ENCODE measurements at regions not wholly inside any gene's neighbourhood (a gene's known extent, or its start where the extent isn't known, plus 50 kb on each side); places are given as distances from the start of the nearest gene placed in this dataset.
"Not testable (repeated sequence)": the region's sequence is repeated elsewhere in the genome, so short reads cannot be mapped to it uniquely, and the experiment has no call there.

GRCh38 chr14:84485036-84485435 lies 1044.9 kb upstream of the FLRT2 start:
- no peak for DNase-seq (ENCODE audit: low read depth, low spot score)
- no peaks in the 10 kb centered on the region for H3K9me3 ChIP-seq (ENCODE audit: low read depth, low read length)
- H3K9ac ChIP-seq (ENCODE audit: insufficient read length) = no peak overlapping the region
- no peak overlapping the region for H3K4me3 ChIP-seq
- TF ChIP-seq EZH2 (IDR thresholded peaks at IDR 0.05) = no peak
- no peaks in the 10 kb centered on the region for H3K36me3 ChIP-seq (ENCODE audit: insufficient read depth, low read length)
- no peak overlapping the region for H3K27ac ChIP-seq

DNA sequence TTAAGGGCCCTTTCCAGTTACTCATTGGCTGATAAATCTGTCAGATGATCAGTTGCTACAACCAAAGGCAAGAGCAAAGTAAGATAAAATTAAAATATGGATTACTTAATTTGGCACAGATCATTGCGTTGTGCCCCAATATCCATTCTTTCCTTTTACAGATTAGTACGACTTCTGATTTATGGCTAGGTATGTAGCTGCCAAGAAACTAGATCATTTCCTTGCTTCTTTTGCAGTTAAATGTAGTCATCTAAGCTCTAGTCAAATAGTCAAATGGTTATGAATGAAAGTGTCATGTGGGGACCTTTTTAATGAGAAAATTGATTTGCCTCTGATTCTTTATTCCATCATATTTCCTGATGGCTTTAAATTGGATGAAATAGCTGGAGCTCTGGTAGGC lies 1039.9 kb upstream of the FLRT2 start:
- Histone ChIP-seq H3K4me3 (no peak overlapping the region), H3K27ac (no peak overlapping the region), H3K9ac (ENCODE audit: insufficient read length) (no peak overlapping the region), H3K9me3 (ENCODE audit: low read depth, low read length) (no peaks in the 10 kb centered on the region), H3K36me3 (ENCODE audit: insufficient read depth, low read length) (no peaks in the 10 kb centered on the region)
- no peak for TF ChIP-seq POLR2AphosphoS5 (IDR thresholded peaks at IDR 0.05; ENCODE audit: borderline replicate concordance, low read depth, low read length)
- TF ChIP-seq EZH2 (IDR thresholded peaks at IDR 0.05) = no peak
- no peak for TF ChIP-seq FOXP2 (optimal IDR thresholded peaks at IDR 0.05; ENCODE audit: control extremely low read depth, extremely low read length, insufficient read depth)
- no peak for DNase-seq (ENCODE audit: low read depth, low spot score)

DNA sequence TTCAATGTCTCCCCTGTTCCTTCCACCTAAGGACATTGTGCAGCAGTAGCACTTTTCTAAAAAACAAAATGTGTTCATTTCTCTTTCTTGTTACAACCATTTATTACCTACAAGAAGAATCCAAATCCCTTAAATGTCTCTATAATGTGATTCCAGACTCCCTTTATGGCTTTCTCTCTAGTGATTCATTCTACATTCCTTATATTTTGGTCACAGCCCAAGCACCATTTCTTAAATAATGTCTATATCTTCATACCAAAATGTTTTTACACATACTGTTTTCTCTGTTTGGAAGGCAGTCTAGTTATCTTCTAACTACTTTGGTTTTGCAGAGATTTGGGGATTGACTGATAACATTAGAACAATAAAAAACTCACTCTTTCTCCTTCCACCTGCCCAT lies 1037.3 kb upstream of the FLRT2 start:
- H3K4me3 ChIP-seq = no peak overlapping the region
- no peaks in the 10 kb centered on the region for H3K36me3 ChIP-seq (ENCODE audit: insufficient read depth, low read length)
- no peak overlapping the region for H3K27ac ChIP-seq
- no peak overlapping the region for H3K9ac ChIP-seq (ENCODE audit: insufficient read length)
- TF ChIP-seq FOXP2 (optimal IDR thresholded peaks at IDR 0.05; ENCODE audit: control extremely low read depth, extremely low read length, insufficient read depth) = no peak
- no peak for DNase-seq (ENCODE audit: low read depth, low spot score)
- no peaks in the 10 kb centered on the region for H3K9me3 ChIP-seq (ENCODE audit: low read depth, low read length)

DNA sequence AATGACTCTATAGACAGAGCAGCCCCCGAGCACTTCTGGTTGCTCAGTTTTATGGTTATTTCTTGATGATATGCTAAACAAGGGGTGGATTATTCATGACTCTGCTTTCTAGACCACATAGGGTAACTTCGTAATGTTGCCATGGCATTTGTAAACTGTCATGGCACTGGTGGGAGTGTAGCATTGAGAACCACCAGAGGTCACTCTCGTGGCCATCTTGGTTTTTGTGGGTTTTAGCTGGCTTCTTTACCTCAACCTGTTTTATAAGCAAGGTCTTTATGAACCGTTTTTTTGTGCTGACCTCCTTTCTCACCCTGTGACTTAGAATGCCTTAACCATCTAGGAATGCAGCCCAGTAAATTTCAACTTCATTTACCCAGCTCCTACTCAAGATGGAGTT lies 1036.2 kb upstream of the FLRT2 start:
- Histone ChIP-seq H3K36me3 (ENCODE audit: insufficient read depth, low read length) (no peaks in the 10 kb centered on the region), H3K4me3 (no peak overlapping the region), H3K9me3 (ENCODE audit: low read depth, low read length) (no peaks in the 10 kb centered on the region), H3K9ac (ENCODE audit: insufficient read length) (no peak overlapping the region), H3K27ac (no peak overlapping the region)
- TF ChIP-seq POLR2AphosphoS5 (IDR thresholded peaks at IDR 0.05; ENCODE audit: borderline replicate concordance, low read depth, low read length) = no peak
- TF ChIP-seq FOXP2 (optimal IDR thresholded peaks at IDR 0.05; ENCODE audit: control extremely low read depth, extremely low read length, insufficient read depth) = no peak
- TF ChIP-seq EZH2 (IDR thresholded peaks at IDR 0.05) = no peak
- DNase-seq (ENCODE audit: low read depth, low spot score) = no peak

- Histone ChIP-seq H3K4me3 (no peak overlapping the region), H3K27ac (no peak overlapping the region), H3K9ac (ENCODE audit: insufficient read length) (no peak overlapping the region), H3K9me3 (ENCODE audit: low read depth, low read length) (no peaks in the 10 kb centered on the region), H3K36me3 (ENCODE audit: insufficient read depth, low read length) (no peaks in the 10 kb centered on the region)
- no peak for DNase-seq (ENCODE audit: low read depth, low spot score)
- TF ChIP-seq POLR2AphosphoS5 (IDR thresholded peaks at IDR 0.05; ENCODE audit: borderline replicate concordance, low read depth, low read length) (no peak), EZH2 (IDR thresholded peaks at IDR 0.05) (no peak), FOXP2 (optimal IDR thresholded peaks at IDR 0.05; ENCODE audit: control extremely low read depth, extremely low read length, insufficient read depth) (no peak)
These were observed 1033.3 kb upstream of the FLRT2 start for GRCh38 chr14:84496677-84497076.

DNA sequence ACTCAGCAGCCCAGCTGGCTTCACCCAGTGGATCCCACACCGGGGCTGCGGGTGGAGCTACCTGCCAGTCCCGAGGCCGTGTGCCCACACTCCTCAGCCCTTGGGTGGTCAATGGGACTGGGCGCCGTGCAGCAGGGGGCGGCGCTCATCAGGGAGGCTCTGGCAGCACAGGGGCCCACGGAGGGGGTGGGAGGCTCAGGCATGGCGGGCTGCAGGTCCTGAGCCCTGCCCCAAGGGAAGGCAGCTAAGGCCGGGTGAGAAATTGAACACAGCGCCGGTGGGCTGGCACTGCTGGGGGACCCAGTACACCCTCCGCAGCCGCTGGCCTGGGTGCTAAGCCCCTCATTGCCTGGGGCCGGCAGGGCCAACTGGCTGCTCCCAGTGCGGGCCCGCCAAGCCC lies 1017.1 kb upstream of the FLRT2 start:
- not testable (repeated sequence) for DNase-seq (ENCODE audit: low read depth, low spot score); H3K9me3 ChIP-seq (ENCODE audit: low read depth, low read length); H3K27ac ChIP-seq; H3K36me3 ChIP-seq (ENCODE audit: insufficient read depth, low read length); H3K9ac ChIP-seq (ENCODE audit: insufficient read length); H3K4me3 ChIP-seq

DNA sequence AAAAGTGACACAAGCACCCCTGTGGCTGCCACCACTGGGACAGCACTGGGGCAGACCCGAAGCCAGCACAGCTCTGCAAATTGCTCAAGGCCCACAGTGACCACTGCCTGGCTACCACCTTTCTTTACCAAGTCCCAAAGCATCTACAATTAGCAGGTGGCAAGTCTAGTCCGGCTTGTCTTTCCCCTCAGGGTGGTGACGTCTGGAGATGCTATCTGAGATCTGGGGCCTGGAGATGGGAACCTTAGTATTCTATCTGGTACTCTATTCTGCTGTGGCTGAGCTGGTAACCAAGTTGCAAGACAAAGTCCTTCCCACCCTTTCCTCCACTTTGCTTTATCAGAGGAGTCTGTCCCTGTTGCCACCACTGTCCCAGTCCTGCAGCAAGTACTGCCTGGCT lies 1010.1 kb upstream of the FLRT2 start:
- TF ChIP-seq POLR2AphosphoS5 (IDR thresholded peaks at IDR 0.05; ENCODE audit: borderline replicate concordance, low read depth, low read length) (no peak), FOXP2 (optimal IDR thresholded peaks at IDR 0.05; ENCODE audit: control extremely low read depth, extremely low read length, insufficient read depth) (no peak), EZH2 (IDR thresholded peaks at IDR 0.05) (no peak)
- no peak overlapping the region for H3K27ac ChIP-seq
- no peak overlapping the region for H3K4me3 ChIP-seq
- H3K36me3 ChIP-seq (ENCODE audit: insufficient read depth, low read length) = no peaks in the 10 kb centered on the region
- peaks cover 7% of the 10 kb centered on the region; the same call in 1 of the 2 replicates for H3K9me3 ChIP-seq (ENCODE audit: low read depth, low read length)
- H3K9ac ChIP-seq (ENCODE audit: insufficient read length) = no peak overlapping the region
- no peak for DNase-seq (ENCODE audit: low read depth, low spot score)

DNA sequence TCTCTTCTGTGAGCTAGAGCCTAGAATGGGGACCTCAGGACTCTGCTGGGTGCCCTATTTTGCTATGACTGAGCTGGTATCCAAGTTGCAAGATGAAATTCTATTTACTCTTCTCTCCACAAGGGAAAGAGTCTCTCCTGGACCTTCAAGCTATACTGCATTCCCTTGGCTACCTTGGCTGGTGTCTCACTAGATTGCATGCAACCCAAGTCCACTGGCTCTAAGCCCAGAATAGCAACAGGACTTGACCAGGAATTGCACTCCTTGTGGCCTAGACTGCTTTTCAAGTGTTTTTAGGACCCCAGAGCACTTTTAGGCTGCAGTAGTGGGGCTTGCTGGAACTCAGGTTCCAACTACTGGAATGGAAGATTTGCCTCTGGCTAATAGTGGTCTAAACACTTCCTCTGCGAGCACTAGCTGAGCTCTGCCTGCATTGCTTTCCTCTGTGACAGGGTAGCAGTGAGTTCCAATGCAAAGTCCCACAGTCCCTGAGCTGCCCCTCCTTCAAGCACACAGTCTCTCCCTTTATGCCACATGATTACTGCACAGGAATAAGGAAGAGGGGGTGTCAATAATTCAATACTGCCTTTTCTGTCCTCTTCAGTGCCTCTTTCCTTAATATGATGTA lies 1009.1 kb upstream of the FLRT2 start:
- Histone ChIP-seq H3K9ac (ENCODE audit: insufficient read length) (no peak overlapping the region), H3K9me3 (ENCODE audit: low read depth, low read length) (0 out of 2 replicates have a peak, but pooled peaks cover under 1% of the 10 kb centered on the region), H3K27ac (no peak overlapping the region), H3K36me3 (ENCODE audit: insufficient read depth, low read length) (no peaks in the 10 kb centered on the region), H3K4me3 (no peak overlapping the region)
- TF ChIP-seq FOXP2 (optimal IDR thresholded peaks at IDR 0.05; ENCODE audit: control extremely low read depth, extremely low read length, insufficient read depth) (no peak), EZH2 (IDR thresholded peaks at IDR 0.05) (no peak), POLR2AphosphoS5 (IDR thresholded peaks at IDR 0.05; ENCODE audit: borderline replicate concordance, low read depth, low read length) (no peak)
- DNase-seq (ENCODE audit: low read depth, low spot score) = no peak

DNA sequence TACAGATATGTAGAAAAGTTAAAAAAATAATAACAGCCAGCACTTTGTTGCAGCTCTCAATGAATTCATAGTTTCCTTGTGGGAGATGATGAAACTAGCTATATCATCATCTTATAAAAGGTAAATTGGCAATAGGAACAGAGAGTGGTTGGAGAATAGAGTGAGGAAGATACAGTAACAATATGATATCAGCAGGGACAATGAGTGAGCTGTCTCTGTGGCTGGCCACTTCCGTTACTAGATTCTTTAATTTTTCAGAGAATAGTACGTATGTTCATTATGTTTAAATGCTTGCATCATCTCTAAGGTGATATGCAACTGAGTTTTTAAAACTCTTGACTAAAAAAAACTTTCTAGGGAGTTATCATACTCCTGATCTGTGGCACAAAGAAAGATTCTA lies 1006.2 kb upstream of the FLRT2 start:
- no peak overlapping the region for H3K9ac ChIP-seq (ENCODE audit: insufficient read length)
- no peak overlapping the region for H3K27ac ChIP-seq
- H3K36me3 ChIP-seq (ENCODE audit: insufficient read depth, low read length) = no peaks in the 10 kb centered on the region
- no peak overlapping the region for H3K4me3 ChIP-seq
- TF ChIP-seq POLR2AphosphoS5 (IDR thresholded peaks at IDR 0.05; ENCODE audit: borderline replicate concordance, low read depth, low read length) (no peak), FOXP2 (optimal IDR thresholded peaks at IDR 0.05; ENCODE audit: control extremely low read depth, extremely low read length, insufficient read depth) (no peak), EZH2 (IDR thresholded peaks at IDR 0.05) (no peak)
- DNase-seq (ENCODE audit: low read depth, low spot score) = no peak
- no peaks in the 10 kb centered on the region for H3K9me3 ChIP-seq (ENCODE audit: low read depth, low read length)
